ENCODE measurements at regions not wholly inside any gene's neighbourhood (a gene's known extent, or its start where the extent isn't known, plus 50 kb on each side); places are given as distances from the start of the nearest gene placed in this dataset.

- TF ChIP-seq, protein P1, sequence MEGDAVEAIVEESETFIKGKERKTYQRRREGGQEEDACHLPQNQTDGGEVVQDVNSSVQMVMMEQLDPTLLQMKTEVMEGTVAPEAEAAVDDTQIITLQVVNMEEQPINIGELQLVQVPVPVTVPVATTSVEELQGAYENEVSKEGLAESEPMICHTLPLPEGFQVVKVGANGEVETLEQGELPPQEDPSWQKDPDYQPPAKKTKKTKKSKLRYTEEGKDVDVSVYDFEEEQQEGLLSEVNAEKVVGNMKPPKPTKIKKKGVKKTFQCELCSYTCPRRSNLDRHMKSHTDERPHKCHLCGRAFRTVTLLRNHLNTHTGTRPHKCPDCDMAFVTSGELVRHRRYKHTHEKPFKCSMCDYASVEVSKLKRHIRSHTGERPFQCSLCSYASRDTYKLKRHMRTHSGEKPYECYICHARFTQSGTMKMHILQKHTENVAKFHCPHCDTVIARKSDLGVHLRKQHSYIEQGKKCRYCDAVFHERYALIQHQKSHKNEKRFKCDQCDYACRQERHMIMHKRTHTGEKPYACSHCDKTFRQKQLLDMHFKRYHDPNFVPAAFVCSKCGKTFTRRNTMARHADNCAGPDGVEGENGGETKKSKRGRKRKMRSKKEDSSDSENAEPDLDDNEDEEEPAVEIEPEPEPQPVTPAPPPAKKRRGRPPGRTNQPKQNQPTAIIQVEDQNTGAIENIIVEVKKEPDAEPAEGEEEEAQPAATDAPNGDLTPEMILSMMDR (IDR thresholded peaks at IDR 0.05) = no peak
- TF ChIP-seq POLR2A (IDR thresholded peaks at IDR 0.05) = no peak
Observed at GRCh38 chr9:82716821-82717220, 346.1 kb downstream of the RASEF start.

Data from lower leg skin (tissue), 3 donors.